ENCODE measurements at regions not wholly inside any gene's neighbourhood (a gene's known extent, or its start where the extent isn't known, plus 50 kb on each side); places are given as distances from the start of the nearest gene placed in this dataset.

DNA sequence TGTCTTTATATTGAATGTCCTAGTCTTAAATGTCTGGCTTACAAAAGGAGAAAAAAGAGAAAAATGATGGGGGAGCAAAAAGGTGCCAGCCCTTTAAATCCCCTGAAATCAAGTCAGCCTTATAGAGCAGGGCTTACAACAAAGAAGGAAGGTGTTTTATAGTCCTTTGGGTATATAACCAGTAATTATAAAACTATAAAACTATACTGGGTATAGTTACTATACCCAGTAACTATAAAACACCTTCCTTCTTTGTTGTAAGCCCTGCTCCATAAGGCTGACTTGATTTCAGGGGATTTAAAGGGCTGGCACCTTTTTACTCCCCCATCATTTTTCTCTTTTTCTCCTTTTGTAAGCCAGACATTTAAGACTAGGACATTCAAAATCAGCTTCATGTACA, 598.0 kb upstream of the SEMA6D start:
- TF ChIP-seq, protein P1, sequence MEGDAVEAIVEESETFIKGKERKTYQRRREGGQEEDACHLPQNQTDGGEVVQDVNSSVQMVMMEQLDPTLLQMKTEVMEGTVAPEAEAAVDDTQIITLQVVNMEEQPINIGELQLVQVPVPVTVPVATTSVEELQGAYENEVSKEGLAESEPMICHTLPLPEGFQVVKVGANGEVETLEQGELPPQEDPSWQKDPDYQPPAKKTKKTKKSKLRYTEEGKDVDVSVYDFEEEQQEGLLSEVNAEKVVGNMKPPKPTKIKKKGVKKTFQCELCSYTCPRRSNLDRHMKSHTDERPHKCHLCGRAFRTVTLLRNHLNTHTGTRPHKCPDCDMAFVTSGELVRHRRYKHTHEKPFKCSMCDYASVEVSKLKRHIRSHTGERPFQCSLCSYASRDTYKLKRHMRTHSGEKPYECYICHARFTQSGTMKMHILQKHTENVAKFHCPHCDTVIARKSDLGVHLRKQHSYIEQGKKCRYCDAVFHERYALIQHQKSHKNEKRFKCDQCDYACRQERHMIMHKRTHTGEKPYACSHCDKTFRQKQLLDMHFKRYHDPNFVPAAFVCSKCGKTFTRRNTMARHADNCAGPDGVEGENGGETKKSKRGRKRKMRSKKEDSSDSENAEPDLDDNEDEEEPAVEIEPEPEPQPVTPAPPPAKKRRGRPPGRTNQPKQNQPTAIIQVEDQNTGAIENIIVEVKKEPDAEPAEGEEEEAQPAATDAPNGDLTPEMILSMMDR (IDR thresholded peaks at IDR 0.05), result no peak
- no peak for TF ChIP-seq POLR2AphosphoS5 (IDR thresholded peaks at IDR 0.05; ENCODE audit: low read depth, low read length)
- TF ChIP-seq SIN3A (IDR thresholded peaks at IDR 0.05; ENCODE audit: borderline replicate concordance, insufficient read depth, low read depth, low read length), result no peak
